ENCODE measurements at regions not wholly inside any gene's neighbourhood (a gene's known extent, or its start where the extent isn't known, plus 50 kb on each side); places are given as distances from the start of the nearest gene placed in this dataset.
A peak's percentile ranks its signal among the peaks of the same experiment; 100 is the strongest.

- H3K36me3 ChIP-seq (ENCODE audit: insufficient read depth, low read length): no peaks in the 10 kb centered on the region
- H3F3A ChIP-seq (ENCODE audit: insufficient read depth, low read length): no peaks in the 10 kb centered on the region
- no peaks in the 10 kb centered on the region for H3K9me2 ChIP-seq (ENCODE audit: low read depth, low read length)
- H2AFZ ChIP-seq (ENCODE audit: low read length): no peak overlapping the region
- TF ChIP-seq EZH2 (IDR thresholded peaks at IDR 0.05; ENCODE audit: borderline replicate concordance, low read length) (no peak), CTCF (IDR thresholded peaks at IDR 0.05; ENCODE audit: low read length) (peak; percentile 6; the same call in 1 of the 2 replicates)
- no peaks in the 10 kb centered on the region for H4K20me1 ChIP-seq (ENCODE audit: insufficient read depth, low read length)
- peaks cover 12% of the 10 kb centered on the region for H3K4me1 ChIP-seq (ENCODE audit: insufficient read depth, low read length, severe bottlenecking)
- no peak overlapping the region for H3K9ac ChIP-seq (ENCODE audit: low read length)
- no peak overlapping the region for H3K4me2 ChIP-seq (ENCODE audit: low read length)
- H3K79me2 ChIP-seq (ENCODE audit: insufficient read depth, low read length): no peaks in the 10 kb centered on the region
- H3K4me3 ChIP-seq (ENCODE audit: low read depth, low read length, poor library complexity, severe bottlenecking): no peak overlapping the region
- no peaks in the 10 kb centered on the region for H3K9me3 ChIP-seq (ENCODE audit: low read length)
- H3K27me3 ChIP-seq (ENCODE audit: insufficient read depth, low read length): no peaks in the 10 kb centered on the region
- no peak overlapping the region for H3K27ac ChIP-seq (ENCODE audit: low read depth, low read length, poor library complexity, severe bottlenecking)
Measured at GRCh38 chrY:7815921-7816320, 904.4 kb upstream of the AMELY start.

- no peak overlapping the region for H3K4me3 ChIP-seq (ENCODE audit: low read depth, low read length, poor library complexity, severe bottlenecking)
- H3K4me2 ChIP-seq (ENCODE audit: low read length): no peak overlapping the region
- peaks cover 18% of the 10 kb centered on the region for H3K4me1 ChIP-seq (ENCODE audit: insufficient read depth, low read length, severe bottlenecking)
- no peaks in the 10 kb centered on the region for H3K36me3 ChIP-seq (ENCODE audit: insufficient read depth, low read length)
- no peaks in the 10 kb centered on the region for H3F3A ChIP-seq (ENCODE audit: insufficient read depth, low read length)
- H3K9me3 ChIP-seq (ENCODE audit: low read length): no peaks in the 10 kb centered on the region
- H3K27me3 ChIP-seq (ENCODE audit: insufficient read depth, low read length): no peaks in the 10 kb centered on the region
- TF ChIP-seq CTCF (IDR thresholded peaks at IDR 0.05; ENCODE audit: low read length) (no peak), EZH2 (IDR thresholded peaks at IDR 0.05; ENCODE audit: borderline replicate concordance, low read length) (no peak)
- no peak overlapping the region for H2AFZ ChIP-seq (ENCODE audit: low read length)
- no peaks in the 10 kb centered on the region for H4K20me1 ChIP-seq (ENCODE audit: insufficient read depth, low read length)
- no peaks in the 10 kb centered on the region for H3K79me2 ChIP-seq (ENCODE audit: insufficient read depth, low read length)
- H3K9ac ChIP-seq (ENCODE audit: low read length): no peak overlapping the region
- no peak overlapping the region for H3K27ac ChIP-seq (ENCODE audit: low read depth, low read length, poor library complexity, severe bottlenecking)
- no peaks in the 10 kb centered on the region for H3K9me2 ChIP-seq (ENCODE audit: low read depth, low read length)
Measured at GRCh38 chrY:7815285-7815684, 903.7 kb upstream of the AMELY start.

- peaks cover 18% of the 10 kb centered on the region for H3K4me1 ChIP-seq (ENCODE audit: insufficient read depth, low read length, severe bottlenecking)
- TF ChIP-seq EZH2 (IDR thresholded peaks at IDR 0.05; ENCODE audit: borderline replicate concordance, low read length): no peak
- TF ChIP-seq CTCF (IDR thresholded peaks at IDR 0.05; ENCODE audit: low read length): no peak
- H3F3A ChIP-seq (ENCODE audit: insufficient read depth, low read length): no peaks in the 10 kb centered on the region
- H3K79me2 ChIP-seq (ENCODE audit: insufficient read depth, low read length): no peaks in the 10 kb centered on the region
- H3K27me3 ChIP-seq (ENCODE audit: insufficient read depth, low read length): no peaks in the 10 kb centered on the region
- no peaks in the 10 kb centered on the region for H3K36me3 ChIP-seq (ENCODE audit: insufficient read depth, low read length)
- no peak overlapping the region for H3K4me2 ChIP-seq (ENCODE audit: low read length)
- H2AFZ ChIP-seq (ENCODE audit: low read length): no peak overlapping the region
- H3K9me2 ChIP-seq (ENCODE audit: low read depth, low read length): no peaks in the 10 kb centered on the region
- H3K9me3 ChIP-seq (ENCODE audit: low read length): no peaks in the 10 kb centered on the region
- no peak overlapping the region for H3K27ac ChIP-seq (ENCODE audit: low read depth, low read length, poor library complexity, severe bottlenecking)
- no peak overlapping the region for H3K9ac ChIP-seq (ENCODE audit: low read length)
- H3K4me3 ChIP-seq (ENCODE audit: low read depth, low read length, poor library complexity, severe bottlenecking): no peak overlapping the region
- H4K20me1 ChIP-seq (ENCODE audit: insufficient read depth, low read length): no peaks in the 10 kb centered on the region
Measured at GRCh38 chrY:7814361-7814760, 902.8 kb upstream of the AMELY start.
